HG03280 (cell line): ENCODE measurements at regions not wholly inside any gene's neighbourhood (a gene's known extent, or its start where the extent isn't known, plus 50 kb on each side); places are given as distances from the start of the nearest gene placed in this dataset.
A peak's percentile ranks its signal among the peaks of the same experiment; 100 is the strongest.
"Not testable (repeated sequence)": the region's sequence is repeated elsewhere in the genome, so short reads cannot be mapped to it uniquely, and the experiment has no call there.

Source experiments
- ATAC-seq: cut with Tn5 transposase; IDR thresholded peaks from one replicate; pipeline ENCODE4 v1.9.1; 2021; ENCODE audit warnings: mild to moderate bottlenecking, moderate library complexity; ENCODE audit not compliant: unreplicated experiment

DNA sequence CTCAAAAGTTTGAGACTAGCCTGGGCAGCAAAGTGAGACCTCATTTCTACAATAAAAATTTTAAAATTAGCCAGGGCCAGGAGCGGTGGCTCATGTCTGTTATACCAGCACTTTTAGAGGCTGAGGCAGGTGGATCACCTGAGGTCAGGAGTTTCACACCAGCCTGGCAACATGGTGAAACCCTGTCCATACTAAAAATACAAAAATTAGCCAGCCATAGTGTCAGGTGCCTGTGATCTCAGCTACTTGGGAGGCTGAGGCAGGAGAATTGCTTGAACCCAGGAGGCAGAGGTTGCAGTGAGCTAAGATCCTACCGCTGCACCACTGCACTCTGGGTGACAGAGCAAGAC, 85.1 kb upstream of the MAP4 start:
- ATAC-seq = not testable (repeated sequence)

DNA sequence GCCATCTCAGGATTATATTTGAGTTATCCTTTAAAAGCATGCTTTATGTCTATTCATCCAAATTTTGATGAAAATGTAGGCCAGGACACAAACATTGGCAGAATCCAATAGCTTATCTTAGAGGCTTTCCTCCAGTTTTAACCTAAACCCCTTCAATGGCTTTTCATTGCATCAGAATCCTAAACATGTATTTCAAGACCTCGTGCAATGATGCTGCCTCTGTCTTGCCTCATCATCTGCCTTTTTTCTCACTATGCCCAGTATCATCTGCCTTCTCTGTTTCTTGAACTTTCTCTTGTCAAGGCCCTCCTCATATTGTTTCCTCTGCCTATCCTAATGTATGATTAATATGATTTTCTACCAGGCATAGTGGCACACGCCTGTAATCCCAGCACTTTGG, 76.1 kb upstream of the MAP4 start:
- no peak for ATAC-seq

DNA sequence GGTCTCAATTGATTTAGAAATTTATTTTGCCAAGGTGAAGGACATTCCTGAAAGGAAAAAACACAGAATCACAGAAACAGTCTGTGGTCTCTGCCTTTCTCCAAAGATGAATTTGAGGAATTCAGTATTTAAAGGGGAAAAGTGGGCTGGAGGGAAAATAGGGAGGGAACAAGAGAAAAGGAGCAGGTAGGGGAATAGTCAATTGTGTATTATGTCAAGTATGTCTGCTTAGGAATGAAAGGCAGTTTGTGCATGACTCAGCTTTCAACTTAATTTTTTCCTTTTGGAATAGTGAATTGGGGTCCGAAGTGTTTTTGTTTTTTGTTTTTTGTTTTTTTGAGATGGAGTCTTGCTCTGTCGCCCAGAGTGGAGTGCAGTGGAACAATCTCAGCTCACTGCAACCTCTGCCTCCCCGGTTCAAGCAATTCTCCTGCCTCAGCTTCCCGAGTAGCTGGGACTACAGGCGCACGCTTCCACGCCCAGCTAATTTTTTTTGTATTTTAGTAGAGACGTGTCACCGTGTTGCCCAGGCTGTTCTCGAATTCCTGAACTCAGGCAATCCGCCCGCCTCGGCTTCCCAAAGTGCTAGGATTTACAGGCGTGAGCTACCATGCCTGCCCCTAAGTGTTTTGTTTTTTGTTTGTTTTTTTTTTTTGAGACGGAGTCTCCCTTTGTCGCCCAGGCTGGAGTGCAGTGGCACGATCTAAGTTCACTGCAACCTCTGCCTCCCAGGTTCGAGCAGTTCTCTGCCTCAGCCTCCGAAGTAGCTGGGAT, 74.1 kb upstream of the MAP4 start:
- no peak for ATAC-seq

DNA sequence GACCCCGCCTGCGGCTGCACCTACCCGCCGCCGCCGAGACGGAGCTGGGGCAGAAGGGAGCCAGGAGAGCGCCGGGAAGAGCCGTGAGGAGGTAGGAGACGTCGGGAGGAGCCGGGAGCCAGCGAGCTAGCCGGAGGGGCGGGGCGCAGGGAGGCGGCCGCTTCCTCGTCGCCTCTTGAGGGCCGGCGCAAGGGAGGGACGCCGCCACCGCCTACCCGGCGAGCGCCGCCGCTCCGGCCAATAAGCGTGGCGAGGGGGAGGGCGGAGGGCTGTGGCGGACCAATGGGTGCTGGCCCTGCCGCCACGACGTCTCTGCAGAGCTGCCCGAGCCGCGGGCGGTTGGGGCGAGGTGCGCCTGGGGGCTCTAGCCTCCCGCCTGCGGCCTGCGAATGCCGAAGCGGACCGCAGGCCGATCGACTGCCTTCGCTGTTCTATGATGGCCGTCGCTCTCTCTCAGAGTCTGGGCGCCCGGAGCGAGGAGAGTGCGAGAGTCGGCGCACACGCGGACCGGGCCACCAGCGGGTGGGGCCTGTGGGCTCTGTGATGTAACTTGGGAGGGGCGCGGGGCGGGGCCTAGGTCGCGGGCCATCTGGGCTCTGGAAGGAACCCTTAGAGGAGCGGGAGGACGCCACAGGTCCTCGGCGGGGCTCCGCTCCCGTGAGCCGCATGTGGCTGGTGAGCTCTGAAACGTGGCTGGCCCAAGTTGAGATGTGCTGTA, 72.7 kb upstream of the MAP4 start:
- ATAC-seq = peak; percentile 94

DNA sequence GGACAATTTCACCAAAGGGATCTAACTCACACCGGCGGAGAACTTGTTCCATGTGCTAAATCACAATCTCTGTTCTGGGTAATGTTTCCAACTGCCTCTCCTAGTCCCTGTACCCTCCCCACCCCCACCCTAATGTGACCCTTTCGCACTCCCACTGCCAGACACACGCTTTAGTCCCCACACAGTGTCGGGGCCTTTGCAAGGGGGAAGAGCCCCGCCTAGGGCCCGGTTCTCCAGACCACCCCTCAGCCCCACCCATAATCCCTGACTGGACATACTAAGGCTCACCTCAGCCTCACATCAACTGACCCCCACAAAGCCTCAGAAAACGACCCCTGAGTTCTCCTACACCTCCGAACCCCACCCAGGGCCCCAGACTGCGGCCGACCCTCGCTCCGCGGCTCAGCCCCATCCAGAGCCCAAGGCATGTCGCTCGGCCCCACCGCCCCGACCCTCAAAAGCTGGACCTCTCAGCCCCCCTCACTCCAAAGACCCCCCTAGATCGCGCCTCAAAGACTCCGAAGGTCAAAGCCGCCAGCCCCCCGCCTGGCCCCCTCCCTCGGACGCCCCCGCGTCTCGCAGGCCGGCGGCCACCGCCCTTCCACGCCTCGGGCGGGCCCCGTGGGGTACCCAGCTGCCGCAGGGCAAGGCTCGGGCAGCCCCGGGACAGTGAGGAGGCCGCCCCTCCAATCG, 72.0 kb upstream of the MAP4 start:
- peak; percentile 16 for ATAC-seq

DNA sequence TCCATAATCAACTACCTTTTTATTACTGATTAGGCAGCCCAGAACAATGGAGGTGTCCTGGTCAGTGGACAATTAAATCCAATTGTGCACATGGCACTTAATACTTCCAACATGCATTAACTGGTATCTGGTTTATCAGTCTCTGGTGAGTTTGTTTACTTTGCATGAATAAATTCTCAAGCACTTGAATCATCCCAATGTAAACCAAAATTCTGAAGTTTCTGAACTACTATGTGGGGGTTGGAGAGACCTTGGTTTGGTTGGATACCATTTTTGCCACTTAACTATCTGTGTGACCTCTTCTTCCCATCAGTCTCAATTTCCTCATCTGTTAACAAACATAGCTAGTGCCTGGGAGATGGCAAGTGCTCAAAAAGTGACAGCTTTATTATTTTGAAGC, 70.5 kb upstream of the MAP4 start:
- no peak for ATAC-seq

DNA sequence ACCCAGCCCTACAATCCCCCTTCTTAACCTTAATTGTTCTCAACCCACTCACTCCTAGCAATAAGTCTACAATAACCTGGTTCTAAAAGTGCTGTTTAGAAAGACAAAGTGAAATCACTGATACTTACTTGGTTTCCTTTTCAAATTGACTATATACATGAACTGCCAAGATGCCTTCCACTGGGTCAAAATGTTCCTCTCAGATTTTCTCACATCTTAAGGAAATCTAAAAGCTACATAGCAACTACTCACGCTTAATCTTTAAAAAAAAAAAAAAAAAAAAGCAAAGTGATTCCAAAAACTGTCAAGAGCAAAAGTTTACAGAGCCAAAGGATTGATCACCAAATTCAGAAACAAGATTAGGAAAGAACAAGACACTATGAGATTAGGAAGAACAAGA, 68.7 kb upstream of the MAP4 start:
- ATAC-seq = no peak

DNA sequence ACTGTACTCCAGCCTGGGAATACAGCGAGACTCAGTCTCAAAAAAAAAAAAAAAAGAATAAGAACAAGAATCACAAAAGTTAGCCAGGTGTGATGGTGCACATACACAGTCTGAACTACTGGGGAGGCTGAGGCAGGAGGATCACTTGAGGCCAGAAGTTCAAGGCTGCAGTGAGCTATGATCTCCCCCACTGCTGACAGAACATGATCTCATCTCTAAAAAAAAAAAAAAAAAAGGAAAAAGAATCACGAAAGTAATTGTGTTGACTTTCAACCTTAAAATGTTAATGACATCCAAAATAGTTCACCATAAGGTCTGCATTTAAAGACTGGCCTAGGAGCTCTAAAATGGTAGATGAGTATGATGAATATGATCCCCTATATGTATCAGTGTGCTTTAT, 68.0 kb upstream of the MAP4 start:
- no peak for ATAC-seq

DNA sequence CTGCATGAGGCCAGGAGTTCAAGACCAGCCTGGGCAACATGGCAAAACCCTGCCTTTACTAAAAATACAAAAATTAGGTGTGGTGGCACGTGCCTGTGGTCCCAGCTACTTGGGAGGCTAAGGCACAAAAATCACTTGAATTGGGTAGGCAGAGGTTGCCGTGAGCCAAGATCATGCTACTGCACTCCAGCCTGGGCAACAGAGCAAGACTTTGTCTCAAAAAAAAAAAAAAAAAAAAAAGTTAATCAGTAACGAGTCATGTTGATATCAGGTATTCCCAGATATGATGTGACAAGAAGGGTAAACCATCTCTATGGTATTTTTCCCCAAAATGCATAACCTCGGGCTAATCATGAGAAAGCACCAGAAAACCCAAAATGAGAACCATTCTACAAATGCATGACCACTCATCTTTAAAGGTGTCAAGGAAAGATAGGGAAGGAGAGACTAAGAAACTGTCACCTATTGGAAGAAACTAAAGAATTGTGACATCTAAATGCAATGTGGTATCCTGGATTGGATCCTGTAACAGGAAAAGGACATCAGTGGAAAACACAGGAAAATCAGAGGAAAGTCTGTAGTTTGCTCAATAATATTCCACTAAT, 66.5 kb upstream of the MAP4 start:
- ATAC-seq = no peak

DNA sequence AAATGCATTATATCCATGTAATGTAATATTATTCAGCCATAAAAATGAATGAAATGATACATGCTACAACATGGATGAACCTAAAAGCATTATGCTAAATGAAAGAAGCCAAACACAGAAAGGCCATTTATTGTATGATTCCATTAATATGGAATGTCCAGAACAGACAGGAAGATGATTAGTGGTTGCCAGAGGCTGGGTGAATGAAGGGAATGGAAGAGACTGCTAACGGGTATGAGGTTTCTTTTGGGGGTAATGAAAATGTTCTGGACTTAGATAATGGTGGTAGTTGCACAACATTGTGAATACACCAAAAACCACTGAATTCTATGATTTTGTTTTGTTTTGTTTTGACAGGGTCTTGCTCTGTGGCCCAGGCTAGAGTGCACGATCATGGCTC, 61.6 kb upstream of the MAP4 start:
- ATAC-seq = no peak

DNA sequence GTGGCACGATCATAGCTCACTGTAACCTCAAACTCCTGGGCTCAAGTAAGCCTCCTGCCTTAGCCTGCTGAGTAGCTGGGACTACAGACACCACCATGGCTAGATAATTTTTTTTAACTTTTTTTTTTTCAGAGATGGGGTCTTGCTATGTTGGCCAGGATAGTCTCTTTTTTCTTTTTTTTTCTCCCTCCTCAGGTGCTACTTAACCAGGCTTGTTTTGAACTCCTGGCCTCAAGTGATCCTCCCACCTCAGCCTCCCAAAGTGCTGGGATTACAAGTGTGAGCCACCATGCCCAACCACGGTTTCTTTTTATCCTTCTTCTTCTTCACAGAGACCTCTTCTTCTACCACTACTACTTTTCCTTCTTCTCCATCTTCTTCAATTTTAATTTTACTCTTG, 53.8 kb upstream of the MAP4 start:
- no peak for ATAC-seq

DNA sequence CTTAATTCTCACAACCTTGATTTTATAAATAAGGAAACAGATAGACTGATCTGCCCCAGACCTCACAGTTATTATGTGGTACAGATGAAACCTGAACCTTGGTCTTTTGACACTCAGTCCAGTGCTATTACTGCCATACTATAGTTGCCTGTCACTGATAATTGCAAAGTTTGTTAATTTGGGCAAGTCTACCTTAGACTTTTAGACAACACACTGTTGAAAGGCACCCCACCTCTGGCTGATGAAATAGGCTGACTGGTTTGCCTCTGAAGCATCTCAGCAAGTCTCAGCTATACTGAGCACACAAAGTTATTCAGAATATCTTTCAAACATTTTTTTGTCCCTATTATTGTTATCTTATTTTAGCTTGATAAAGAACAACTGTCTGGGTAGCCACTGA, 53.1 kb upstream of the MAP4 start:
- no peak for ATAC-seq

DNA sequence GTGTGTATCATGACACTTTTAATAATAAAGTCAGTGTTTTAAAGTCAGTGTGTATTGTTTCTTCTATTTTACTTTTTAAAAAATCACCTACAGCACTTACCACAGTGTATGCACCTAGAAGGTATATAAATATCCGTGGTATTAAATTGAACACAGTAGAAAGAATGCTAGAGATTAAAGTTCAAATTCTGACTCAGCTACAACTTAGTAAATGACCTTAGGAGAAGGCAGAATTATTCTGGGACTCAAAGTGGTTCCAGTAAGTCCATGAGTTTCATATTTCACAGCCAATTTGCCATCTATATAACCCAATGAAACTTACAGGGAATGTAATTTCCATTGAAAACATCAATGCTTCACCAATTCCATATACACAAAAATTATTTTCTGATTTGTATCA, 52.7 kb upstream of the MAP4 start:
- ATAC-seq = no peak

DNA sequence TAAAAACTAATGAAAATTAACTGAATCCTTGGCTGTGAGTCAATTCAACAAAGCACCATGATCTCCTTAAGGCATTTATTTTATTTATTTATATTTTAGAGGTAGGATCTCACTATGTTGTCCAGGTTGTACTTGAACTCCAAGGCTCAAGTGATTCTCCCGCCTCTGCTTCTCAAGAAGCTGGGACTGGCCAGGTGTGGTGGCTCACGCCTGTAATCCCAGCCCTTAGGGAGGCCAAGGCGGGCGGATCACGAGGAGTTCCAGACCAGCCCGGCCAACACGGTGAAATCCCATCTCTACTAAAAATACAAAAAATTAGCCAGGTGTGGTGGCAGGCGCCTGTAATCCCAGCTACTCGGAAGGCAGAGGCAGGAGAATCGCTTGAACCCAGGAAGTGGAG, 52.1 kb upstream of the MAP4 start:
- ATAC-seq = not testable (repeated sequence)

DNA sequence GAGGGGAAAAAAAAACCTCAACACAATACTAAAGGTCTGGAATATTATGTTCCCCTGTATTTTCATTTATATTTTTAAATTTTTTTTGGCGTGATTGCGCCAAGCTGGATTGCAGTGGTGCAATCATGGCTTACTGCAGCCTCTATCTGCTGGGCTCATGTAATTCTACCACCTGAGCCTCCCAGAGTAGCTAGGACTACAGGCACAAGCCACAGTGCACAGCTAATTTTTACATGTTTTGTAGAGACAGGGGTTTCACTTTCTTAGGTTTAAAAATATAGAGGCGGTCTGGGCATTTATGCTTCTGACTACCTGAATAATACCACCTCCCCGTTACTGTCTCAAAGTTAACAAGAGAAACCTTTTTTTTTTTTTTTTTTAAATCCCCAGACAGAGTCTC, 51.1 kb upstream of the MAP4 start:
- ATAC-seq = no peak
